ENCODE measurements at regions not wholly inside any gene's neighbourhood (a gene's known extent, or its start where the extent isn't known, plus 50 kb on each side); places are given as distances from the start of the nearest gene placed in this dataset.
A peak's percentile ranks its signal among the peaks of the same experiment; 100 is the strongest.

DNA sequence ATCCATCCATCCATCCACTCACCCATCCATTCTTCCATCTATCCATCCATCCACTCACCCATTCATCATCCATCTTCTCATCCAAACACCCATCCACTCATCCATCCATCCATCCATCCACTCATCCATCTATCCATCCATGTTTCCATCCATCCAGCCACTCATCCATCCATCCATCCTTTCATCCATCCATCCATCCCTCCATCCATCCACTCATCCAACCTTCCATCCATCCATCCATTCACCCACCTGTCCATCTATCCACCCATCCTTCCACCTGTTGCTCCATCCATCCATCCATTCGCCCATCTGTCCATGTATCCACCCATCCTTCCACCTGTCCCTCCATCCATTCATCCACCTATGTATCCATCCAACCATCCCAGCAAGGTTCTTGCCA lies 378.4 kb upstream of the PFKP start:
- DNase-seq: no peak

DNA sequence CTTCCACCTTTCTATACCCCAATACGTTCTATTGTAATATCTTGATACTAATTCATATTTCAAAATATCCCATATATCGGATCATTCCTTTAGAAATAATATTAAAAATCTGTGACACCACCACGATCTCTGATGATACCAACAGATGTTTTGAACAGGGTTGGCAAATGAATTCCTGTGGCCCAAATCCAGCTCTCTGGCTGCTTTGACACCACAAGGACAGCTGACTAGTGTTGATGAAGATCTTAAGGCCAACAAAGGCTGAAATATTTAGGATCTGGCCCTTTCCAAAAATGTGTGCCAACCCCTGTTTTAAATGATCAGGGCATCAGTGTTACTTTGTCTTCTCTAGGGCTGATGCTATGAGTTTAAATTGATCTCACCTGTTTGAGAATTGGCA lies 380.7 kb upstream of the PFKP start:
- DNase-seq: no peak

DNA sequence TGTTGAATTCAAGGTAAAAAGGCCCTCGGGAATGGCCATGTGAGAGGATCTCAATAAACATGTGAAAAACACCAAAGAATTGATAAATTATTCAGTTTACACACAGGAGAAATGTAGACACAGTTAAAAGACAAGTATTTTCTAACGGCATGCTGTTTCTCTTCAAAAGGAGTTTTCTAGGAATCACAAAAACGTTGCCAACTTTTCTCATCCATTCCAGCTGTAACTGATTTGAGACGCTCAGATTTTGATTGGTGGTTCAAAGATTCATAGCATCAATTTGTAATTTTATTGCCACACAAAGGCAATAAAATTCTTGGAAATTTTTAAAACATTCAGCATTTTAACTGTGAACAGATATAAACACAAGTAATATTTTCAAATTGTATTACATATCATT lies 384.9 kb upstream of the PFKP start:
- DNase-seq: no peak

DNA sequence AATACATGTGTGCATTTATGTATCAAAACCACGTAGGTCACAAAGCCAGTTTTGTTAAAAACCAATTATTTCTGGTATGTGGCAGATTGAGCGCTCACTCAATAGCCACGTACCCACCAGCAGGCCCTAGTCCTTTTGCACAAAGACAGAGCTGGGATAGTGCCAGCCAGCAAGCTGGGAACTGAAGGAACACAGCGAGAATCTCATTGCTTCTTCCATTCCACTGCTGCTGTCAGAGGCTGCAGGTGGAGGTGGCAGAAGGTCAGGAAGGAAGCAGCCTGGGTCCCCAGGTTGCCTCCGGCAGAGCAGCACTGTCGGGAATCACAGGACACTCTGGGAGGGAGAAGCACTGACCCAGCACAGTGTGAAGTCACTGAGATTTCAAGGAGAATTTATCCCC lies 385.5 kb upstream of the PFKP start:
- no peak for DNase-seq

DNA sequence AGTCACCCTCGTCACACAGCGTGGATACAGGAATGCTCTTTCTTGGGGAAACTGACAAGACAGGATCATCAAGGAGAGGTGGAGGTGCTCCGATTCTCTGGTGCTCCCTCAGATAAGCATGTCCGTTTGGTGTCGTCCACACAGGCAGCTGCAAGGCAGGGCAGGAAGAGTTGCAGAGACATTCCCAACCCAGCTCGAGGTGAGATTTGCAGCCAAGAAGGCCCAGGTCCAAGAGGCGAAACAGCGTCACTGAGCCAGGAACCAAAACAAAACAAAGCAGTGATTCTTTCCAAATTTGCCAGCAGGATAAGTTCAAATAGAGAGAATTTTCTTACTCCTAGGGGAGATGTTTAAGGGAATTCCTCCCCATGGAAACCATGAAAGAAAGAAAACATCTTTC lies 386.5 kb upstream of the PFKP start:
- no peak for DNase-seq

DNA sequence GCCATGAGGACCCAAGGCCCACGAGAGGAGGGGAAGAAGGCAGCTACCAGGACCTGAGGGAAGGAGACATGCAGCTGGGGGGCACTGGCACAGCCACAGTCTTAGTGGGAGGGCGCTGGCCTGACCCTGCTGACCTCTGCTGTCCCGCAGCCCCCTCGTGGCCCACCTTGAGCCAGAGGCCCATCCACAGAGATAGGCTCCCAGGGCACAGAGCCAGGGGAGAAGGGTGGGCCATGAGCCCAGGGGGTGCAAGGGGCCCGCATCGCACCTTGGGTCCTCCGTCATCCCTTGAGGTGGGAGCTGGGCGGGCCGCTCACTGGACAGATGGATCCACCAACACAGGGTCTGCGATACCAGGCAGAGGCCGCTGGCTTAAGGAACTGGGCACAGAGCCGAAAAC lies 387.7 kb upstream of the PFKP start:
- no peak for DNase-seq

DNA sequence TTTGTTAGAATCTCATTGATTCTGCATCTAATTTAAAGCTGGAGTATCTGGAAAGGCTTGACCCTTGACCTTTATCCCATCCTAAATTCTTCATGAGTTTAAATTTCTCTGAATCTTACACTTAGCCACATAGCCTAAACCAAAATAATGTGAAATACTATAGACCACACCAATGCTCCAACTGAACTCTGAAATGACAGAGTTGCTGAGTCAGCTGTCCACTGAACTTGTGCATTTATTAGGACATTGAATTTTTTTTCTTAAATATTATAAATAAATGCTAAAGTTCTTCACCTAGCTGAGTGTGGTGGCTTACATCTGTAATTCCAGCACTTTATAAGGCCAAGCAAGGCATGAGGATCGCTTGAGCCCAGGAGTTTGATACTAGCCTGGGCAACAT lies 390.9 kb upstream of the PFKP start:
- no peak for DNase-seq

DNA sequence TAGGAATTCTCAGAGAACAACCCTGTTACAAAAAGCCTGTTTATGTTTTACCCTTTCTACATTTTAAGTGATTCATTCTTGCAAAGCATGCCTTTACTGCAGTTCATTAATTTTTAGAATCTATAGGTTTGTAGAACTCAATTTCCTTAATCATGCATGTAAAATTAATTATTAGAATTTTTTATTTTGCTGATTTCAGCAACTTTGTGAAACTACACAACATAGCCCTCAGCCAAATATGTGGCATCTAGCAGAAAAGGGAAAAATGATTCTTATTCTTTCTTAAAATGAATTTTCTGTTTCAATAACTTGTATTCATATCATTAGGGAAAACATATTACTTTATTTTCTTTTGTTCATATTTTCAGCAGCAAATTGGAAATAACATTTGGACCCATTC lies 392.9 kb upstream of the PFKP start:
- no peak for DNase-seq

DNA sequence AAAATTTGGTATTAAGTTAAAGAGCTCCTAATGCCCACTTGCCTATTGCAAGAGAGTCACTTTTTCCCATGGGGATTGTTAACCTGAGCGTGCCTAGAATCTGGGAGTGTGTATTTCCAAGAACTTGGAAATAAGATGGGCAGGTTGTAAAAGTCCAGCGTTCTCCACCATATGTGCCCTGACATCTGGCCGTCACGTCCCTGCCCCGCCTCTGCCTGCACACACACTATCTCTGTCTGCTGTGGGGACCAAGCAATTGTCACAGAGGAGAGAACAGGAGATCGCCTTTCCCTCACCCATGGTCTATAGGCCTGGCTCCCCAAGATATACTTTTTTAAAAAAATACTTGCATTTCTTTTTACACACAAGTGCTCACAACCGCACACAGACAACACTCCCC lies 396.5 kb upstream of the PFKP start:
- no peak for DNase-seq

DNA sequence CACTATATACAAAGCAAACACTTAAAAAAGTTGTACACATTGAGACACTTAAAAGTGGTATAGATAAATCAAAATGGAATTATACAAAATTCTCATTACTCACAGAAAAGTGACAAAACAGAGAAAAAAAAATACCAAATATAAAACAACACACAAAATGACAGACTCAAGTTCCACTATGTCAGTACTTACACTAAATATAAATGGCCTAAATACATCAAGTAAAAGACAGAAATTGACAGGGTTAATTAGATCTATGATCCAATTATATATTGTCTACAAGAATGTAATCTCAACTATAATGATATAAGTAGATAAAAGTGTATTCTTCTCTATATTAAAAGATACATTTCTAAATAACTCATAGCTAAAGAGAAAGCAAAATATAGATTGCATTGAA lies 401.6 kb upstream of the PFKP start:
- DNase-seq: no peak

DNA sequence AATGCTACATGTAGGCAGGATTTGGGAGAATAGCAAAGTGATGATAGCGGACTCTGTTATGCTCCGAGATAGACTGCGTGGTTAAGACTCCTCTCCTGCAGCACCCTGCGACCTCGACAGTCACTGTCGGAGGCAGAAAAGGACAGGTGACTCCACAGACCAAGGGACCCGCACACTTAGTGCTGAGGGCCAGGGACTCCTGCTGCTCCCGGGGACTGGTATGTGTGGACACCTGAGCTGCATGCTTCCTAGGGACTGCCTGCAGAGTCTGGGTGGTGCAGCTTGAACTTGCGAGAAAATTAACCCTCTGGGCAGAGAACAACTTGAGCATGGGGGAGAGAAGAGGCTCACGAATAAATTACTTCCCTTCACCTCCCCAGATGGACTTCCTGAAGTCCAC lies 407.1 kb upstream of the PFKP start:
- no peak for DNase-seq

DNA sequence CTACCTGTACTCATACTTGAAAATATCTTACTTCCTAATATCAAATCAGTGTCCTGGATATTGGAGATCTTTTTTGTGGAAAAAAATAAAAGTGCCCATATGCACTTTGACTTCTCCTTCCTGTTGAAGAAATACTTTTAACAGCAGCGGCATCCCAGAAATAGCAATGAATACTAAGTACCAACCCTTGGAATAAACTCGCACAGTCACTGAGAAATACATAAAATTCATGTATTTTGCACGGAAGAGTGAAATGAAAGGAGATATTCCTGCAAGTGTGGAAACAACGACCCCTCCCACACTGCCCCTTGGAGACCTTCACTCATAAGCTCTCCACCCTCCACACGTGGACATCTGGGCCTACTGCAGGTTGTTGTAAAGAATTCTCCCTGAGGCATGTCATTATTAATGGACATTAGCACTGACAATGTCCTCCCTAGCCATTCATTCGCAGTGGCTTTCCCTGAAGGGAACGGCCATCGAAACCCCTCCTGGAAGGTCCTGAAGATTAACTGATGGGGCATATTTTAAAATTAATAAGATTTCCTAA lies 407.6 kb upstream of the PFKP start:
- no peak for DNase-seq

DNA sequence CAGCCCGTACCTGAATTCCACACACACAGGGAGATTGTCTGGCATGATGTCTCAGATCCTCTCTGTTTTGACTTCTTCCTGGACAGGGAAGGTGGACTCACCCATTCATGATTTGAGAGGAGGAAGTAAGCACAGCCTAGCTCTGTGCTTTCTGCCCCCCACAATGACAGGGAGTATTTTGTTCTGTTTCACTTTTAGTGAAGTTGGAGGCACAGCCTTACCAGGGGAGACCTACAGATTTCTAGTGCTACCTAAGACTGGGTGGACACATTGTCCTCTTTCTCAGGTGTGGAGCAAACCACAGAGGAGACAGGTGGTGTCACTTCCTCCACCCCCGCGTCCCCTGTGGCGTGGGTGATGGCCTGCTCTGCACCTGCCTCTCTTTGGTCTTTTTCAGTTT lies 408.6 kb upstream of the PFKP start:
- no peak for DNase-seq

DNA sequence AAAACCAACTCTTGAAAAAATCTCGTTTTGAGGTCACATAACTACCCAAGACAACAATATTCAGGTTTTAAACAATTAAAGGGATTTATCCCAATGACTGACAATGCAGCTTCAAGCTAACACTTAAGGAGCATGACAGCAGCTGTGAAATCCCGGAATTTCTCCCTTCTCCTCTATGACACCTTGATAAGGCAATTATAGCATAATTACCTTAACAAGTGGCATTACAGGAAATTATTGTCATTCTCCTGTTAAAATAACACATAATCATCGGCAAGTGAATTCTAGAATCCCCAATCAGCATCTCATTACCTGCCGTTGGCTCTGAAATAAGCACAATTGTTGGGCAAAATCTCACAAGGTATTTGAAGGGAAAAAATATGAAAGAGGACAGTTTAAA lies 417.0 kb upstream of the PFKP start:
- DNase-seq: no peak

DNA sequence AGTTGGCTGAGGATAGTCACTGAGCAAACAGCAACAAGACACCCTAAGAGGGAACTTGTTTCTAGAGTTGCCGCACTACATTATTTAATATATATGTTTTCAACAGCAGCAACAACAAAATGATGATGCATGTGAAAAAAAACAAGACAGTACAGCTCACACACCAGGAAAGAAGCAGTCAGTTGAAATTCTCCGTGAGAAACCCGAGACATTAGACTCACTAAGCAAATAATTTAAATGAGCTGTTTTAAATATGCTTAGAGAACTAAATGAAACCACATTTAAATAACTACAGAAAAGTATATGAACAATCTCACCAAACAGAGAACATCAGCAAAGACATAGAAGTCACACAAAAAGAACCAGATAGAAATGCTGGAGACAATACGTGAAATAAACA lies 426.3 kb upstream of the PFKP start:
- DNase-seq: no peak

DNA sequence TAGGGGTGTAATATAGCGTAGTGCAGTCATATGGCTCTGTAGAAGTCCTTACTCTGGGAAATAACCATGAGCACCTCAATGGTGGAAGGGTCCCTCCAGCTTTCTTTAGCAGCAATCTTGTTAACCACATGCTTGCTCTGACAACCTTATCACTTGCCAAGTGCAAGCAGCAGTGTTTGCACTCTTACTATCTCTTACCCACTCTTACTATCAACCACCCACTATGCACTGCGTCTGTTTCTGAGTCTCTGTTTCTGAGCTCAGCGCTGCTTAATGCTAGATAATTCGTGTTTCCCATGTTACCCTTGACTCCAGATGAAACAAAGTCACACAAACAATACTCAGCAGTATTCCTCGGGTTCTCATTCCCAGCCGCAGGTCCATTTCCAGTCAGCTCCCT lies 433.7 kb upstream of the PFKP start:
- no peak for DNase-seq

DNA sequence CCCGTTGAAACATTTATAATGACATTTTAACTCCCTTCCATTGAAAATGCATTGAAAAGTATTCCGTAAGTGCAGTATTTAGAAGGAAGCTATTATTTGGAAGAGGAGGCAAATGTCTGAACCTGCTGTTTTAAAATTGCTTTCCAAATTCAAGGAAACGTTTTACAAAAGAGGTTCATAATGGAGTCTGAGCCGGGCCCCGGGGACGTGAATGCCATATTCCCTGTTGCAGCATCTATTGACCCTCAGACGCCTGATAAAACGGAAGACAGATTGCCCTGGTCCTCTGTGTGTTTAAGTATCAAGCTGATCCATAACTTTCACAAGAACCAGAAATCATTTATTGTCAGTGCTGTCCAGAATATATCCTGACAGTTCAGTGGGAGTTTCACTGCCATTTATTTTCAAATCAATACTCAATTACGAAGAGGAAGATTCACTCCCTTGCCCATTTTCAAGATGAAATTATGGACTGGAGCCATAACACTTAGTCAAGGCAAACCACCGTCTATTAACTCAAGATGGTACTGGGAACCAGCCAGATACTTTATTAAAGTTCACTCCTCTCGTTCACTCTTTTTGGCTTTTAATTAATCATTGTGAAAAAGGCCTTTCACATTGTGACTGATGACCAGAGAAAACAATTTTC lies 435.7 kb upstream of the PFKP start:
- no peak for DNase-seq

DNA sequence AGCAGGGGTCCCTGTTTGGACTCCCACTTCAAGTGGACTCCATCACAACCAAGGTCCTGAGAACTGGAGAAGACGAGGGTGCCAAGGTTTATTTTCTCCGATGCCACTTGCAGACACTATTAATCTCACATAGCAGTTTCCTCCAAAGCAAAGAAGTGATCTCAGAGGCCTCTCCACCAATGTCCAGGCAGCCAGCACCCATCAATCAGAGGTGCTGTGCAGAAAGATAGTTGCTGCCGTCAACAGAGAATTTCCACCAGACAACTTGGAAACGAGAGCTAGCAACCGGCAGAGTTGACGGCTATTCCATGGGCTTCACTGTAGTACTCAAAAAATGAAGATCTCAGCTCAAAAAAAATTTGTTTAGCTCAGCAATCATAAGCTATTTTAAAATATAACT lies 438.6 kb upstream of the PFKP start:
- no peak for DNase-seq

DNA sequence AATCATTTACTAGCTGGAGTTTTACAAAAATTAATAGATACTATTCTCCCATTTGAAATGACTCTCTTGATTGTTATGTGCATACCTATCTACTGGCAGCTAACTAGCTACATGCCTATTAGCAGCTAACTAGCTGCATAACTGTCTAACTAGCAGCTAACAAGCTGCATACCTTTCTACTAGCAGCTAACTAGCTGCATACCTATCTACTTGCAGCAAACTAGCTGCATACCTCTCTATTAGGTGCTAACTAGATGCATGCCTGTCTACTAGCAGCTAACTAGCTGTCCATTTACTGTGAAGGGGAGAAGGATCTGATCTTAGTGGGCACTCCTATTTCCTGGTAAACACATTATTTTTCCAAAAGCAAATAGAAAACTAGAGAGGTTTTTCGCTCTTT lies 439.4 kb upstream of the PFKP start:
- DNase-seq: no peak

DNA sequence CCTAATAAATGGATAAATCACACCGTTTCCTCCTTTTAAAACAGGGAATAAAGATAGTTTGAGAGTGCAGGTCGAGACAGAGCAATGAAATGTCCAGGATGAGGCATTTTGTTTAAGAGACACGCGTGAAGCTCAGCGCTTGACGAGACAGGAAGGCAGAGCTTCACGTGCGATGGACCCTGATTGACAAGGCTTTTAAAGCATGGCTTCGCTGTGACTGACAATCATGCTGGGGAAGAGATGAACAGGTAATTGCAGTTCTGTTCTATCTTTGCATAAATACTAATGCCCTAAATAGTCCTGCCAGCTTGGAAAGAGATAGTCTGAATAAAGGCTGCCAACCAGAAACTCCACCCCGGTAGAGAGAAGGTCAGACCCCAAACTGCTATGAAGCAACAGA lies 442.3 kb upstream of the PFKP start:
- DNase-seq: no peak

DNA sequence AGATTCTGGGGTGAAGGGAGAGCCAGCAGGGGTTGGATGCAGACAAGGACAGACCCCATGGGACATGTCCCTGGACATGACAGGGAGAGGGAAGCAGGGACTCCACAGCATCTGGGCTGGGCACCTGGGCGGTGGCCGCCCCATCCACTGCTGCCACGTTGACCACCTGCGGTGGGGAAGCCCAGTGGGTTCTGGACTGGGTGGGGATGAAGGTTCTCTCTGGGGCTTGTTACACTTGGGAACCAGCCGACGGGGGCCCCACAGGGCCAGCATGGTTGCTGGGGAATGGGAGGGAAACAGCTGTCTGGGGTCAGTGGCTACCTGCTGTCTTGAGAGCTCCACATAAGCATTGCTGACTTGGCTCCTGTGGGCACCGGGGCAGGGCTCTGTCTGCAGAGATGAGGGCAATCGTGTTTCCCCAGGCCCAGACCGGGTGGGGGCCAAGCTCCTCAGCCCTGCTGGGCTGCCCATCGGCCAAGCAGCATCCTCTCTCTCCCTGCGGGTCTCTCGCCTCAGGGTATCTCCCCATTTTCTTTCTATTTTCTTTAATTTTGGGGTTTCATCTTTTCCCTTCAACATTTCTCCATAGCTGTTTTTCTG lies 443.6 kb upstream of the PFKP start:
- no peak for DNase-seq

DNA sequence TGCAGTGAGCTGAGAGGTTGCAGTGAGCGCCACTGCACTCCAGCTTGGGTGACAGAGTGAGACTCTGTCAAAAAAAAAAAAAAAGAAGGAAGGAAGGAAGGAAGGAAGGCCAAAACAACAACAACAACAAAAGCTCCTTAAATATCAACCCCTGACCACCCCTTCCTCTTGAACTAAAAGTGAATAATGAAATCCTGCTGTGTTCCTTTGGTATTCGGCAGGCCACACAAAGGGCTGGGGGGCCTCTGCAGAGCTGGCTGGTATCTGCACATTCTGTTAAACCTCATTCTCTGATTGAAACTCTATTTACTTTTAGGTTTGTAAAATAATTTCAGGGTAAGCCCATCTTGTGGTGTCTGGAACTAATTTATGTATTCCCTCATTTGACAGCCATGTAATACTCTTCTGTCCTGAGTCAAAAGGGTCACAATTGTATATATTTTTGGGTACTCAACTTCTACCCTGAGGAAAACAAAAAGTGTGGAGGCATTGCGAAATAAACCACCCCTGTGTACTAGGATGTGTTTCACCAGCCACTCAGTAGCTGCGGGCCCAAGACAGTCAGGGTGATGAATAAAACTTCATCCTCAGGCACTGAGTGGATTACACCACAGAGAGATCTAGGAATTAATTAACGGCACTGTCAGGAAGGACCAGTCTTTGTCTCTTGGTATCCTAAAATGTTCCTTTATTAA lies 446.4 kb upstream of the PFKP start:
- no peak for DNase-seq

DNA sequence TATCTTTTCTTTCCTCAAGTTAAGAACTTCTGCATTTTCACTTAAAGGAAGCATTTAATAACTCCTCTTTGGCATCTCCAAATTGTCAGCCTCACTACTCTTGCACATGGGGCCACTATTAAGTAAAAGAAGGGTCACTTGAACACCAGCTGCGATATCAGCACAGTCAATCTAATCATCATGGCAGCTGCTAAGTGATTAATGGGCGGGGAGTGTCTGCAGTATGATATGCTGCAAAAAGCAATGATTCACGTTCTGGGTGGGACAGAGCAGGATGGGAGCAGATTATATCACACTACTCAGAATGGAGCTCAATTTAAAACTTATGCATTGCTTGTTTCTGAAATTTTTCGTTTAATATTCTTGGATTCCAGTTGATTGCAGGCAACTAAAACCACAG lies 447.4 kb upstream of the PFKP start:
- DNase-seq: no peak

DNA sequence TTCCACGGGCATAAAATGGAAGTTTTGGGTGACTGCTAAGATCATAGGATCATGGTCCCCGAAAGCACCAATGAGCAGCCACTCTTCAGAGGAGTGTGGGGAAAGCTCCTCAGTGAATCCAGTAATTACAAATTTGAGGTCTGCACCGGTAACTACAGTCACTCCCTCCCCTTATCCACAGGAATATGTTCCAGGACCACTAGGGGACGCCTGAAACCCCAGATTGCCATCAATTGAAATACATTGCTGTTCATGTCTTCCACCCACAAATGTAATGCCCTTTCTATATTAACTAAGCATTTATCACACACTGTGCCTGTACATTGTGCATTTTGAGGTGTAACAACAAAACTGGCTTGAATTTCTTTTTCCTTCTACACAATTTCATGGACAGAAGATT lies 447.9 kb upstream of the PFKP start:
- peak; percentile 46 for DNase-seq

DNA sequence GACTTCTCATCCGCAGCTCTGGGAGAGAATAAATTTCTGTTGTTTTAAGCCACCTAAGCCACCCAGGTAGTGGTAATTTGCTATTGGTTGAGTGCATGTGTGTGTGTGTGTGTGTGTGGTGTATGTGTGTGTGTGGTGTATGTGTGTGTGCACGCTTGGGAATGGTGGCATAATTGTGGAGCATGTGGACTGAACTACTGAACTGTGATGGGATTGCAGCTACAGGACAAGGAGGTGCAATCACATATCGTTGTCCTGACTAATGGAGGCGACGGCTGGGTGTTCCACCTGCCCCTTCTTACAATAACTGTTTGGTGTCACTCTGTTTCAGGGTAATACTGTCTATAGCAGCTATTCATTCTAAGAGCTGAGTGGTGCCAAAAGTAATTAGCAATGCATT lies 448.7 kb upstream of the PFKP start:
- no peak for DNase-seq
